H1 (cell line): ENCODE measurements at regions not wholly inside any gene's neighbourhood (a gene's known extent, or its start where the extent isn't known, plus 50 kb on each side); places are given as distances from the start of the nearest gene placed in this dataset.

Experiments
- MAFK ChIP-seq: IDR thresholded peaks from 2 replicates; pipeline ENCODE4 v1.6.1; 2012; ENCODE audit warnings: low read depth, mild to moderate bottlenecking, improper control_type of control experiment, low read length

- TF ChIP-seq MAFK, result no peak
These were observed 162.4 kb upstream of the FAM20A start (continued) for GRCh38 chr17:68763562-68763961.
